AG09309 (cell line): ENCODE measurements at regions not wholly inside any gene's neighbourhood (a gene's known extent, or its start where the extent isn't known, plus 50 kb on each side); places are given as distances from the start of the nearest gene placed in this dataset.

Experiments
- DNase-seq: peaks from one replicate; pipeline ENCODE4 v3.0.0-alpha.2; 2010; ENCODE audit warnings: low read depth
- H3K4me3 ChIP-seq: 2 replicates; pipeline ENCODE4 v1.5.1; 2011; ENCODE audit warnings: mild to moderate bottlenecking, low read depth, low read length, moderate library complexity; ENCODE audit not compliant: control insufficient read depth
- TF ChIP-seq, protein P1 (sequence below): IDR thresholded peaks from 2 replicates; pipeline ENCODE4 v1.5.1; 2011; ENCODE audit warnings: mild to moderate bottlenecking, low read depth, low read length, inconsistent platforms; ENCODE audit not compliant: insufficient read depth, control insufficient read depth; ENCODE audit errors: missing control alignments

DNA sequence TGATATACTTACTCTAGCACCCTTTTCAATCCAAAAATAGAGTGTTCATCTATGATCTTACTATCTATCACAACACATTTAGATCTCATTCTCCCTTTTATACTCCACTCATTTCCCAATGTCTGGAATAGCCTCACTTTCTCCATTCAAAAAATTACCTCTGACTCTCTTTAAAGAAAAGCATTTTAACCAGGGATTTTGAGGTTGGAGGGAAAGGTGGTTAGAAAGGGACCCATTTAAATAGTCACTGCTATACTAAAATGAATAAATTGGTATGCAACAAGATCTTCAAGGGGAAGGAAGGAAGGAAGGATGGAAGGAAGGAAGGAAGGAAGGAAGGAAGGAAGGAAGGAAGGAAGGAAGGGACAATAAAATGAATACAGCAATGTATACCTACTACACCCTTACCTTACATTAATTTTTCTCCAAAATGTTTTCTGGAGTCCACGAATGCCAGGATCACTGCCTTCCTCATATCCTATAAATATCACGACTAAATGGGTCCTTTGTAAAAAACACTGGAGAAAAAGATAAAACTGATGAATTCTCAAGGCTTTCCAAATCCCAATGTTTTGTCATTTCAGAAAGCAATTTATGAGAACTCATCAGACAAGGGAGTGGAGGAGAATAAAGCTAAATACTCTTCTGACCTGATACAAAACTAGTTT lies 202.7 kb downstream of the ZEB2 start:
- no peak for DNase-seq
- H3K4me3 ChIP-seq: no peak overlapping the region
- TF ChIP-seq, protein P1, sequence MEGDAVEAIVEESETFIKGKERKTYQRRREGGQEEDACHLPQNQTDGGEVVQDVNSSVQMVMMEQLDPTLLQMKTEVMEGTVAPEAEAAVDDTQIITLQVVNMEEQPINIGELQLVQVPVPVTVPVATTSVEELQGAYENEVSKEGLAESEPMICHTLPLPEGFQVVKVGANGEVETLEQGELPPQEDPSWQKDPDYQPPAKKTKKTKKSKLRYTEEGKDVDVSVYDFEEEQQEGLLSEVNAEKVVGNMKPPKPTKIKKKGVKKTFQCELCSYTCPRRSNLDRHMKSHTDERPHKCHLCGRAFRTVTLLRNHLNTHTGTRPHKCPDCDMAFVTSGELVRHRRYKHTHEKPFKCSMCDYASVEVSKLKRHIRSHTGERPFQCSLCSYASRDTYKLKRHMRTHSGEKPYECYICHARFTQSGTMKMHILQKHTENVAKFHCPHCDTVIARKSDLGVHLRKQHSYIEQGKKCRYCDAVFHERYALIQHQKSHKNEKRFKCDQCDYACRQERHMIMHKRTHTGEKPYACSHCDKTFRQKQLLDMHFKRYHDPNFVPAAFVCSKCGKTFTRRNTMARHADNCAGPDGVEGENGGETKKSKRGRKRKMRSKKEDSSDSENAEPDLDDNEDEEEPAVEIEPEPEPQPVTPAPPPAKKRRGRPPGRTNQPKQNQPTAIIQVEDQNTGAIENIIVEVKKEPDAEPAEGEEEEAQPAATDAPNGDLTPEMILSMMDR: no peak

DNA sequence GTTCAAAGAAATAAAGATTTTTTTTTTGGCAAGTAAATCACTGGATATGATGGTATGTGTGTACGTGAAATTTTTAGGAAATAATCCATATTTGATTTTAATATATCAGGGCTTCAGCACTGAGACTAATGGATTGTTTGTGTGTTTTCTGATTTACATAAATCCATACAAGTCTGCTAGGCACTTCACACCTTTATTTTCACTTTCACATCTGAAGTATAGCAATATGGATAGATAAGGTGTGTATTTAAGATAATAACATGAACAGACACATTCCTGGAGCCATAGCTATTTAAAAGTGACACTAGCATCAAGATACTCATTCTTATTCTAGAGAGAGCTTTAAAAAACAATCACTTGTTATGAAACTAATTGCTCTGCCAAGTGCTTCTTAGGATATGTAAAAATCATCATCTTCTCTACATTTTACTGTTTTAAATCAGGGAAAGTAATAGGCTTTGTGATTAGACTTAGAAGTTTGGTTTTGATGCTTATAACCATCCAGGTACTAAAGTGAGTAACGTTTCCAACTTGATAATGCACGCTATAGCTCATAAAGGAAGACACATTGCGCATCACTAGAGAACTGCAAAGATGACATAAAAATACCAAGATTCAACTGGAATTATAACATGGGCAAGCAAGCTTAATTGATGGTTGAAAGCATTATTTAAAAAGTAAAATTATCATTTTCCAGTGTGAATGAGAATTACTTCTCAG lies 208.9 kb downstream of the ZEB2 start:
- H3K4me3 ChIP-seq: no peak overlapping the region
- no peak for DNase-seq
- TF ChIP-seq, protein P1: no peak

DNA sequence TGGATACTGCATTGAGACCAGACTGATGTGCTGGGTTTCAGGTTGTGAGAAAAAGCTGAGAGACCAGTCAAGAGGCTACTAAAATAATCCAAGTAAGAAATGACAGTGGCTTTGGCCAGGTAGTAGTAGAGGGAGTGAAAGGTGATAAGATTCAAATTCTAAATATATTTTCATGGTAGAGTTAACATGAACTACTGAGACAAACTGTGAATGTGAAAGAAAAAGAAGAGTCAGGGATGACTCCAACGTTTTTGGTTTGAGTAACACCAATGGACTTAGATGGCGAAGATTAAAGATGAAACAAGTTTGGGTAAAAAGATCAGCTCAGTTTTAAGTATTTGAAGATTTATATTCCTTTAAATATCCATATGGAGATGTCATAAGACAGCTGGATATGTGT lies 209.4 kb downstream of the ZEB2 start:
- H3K4me3 ChIP-seq: no peak overlapping the region
- DNase-seq: no peak
- TF ChIP-seq, protein P1: no peak

DNA sequence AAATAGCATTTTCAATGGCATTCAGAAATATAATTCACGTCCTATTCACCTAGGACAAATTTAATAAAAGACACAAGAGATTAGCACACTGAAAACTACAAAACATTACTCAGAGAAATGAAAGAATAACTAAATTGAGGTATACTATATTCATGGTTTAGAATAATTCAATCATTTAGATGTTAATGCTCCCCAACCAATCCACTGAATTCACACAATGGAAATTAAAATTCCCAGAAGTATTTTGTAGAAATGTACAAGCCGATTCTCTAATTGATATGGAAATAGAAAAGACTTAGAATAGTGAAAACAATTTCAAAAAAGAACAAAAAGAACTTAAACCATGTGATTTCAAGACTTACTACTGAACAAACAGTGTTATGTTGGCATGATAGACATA lies 212.2 kb downstream of the ZEB2 start:
- H3K4me3 ChIP-seq: no peak overlapping the region
- no peak for DNase-seq
- TF ChIP-seq, protein P1: no peak

DNA sequence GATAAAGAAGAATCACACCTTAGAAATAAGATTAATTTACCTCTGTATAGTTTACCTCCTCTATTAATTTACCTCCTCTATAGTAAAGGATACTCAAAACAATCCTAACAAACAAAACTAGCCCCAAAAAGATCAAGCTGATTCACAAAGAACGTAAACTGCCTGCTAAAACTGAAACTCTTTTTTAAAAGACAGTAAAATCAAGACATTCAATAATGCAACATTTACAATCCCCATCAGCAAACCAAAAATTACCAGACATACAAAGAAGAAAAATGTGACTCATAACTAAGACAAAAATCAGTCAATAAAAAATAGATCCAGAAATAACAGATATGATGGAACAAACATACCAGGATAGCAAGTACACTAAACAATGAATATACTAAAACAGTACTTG lies 215.7 kb downstream of the ZEB2 start:
- TF ChIP-seq, protein P1: no peak
- H3K4me3 ChIP-seq: no peak overlapping the region
- no peak for DNase-seq

DNA sequence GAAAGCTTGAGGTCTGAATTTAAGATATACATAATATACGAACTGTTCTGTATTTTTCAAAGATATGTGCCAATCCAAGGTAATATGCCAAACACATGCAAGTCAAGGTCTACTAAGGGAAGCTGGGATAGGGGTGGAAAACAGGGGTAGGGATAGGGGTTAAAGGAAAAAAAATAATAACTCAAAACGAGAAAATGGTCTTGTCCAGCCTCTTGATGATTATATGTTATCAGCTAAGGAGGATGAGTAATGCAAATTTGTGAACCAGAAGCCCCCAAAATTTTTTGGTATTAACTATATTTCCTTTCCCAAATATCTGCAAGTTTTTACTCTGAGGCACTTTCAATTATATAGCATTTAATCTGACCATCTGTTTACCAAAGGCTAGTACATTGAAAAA lies 219.3 kb downstream of the ZEB2 start:
- H3K4me3 ChIP-seq: no peak overlapping the region
- DNase-seq: no peak
- TF ChIP-seq, protein P1: no peak
